H9 (cell line): ENCODE measurements at regions not wholly inside any gene's neighbourhood (a gene's known extent, or its start where the extent isn't known, plus 50 kb on each side); places are given as distances from the start of the nearest gene placed in this dataset.

Source experiments
- DNase-seq: peaks from one replicate; pipeline ENCODE4 v3.0.0-alpha.2; 2017
- H2AFZ ChIP-seq: one replicate; pipeline ENCODE4 v1.6.1; 2013; ENCODE audit warnings: mild to moderate bottlenecking, low read length, control low read depth, moderate library complexity
- H2AK5ac ChIP-seq: 2 replicates; pipeline ENCODE4 v1.6.1; 2013; ENCODE audit warnings: low read length, control low read depth, mixed read lengths; ENCODE audit not compliant: insufficient read length
- H2BK120ac ChIP-seq: one replicate; pipeline ENCODE4 v1.6.1; 2013; ENCODE audit warnings: low read depth, mild to moderate bottlenecking, low read length, control low read depth, inconsistent platforms; ENCODE audit not compliant: poor library complexity, severe bottlenecking
- H2BK12ac ChIP-seq: 2 replicates; pipeline ENCODE4 v1.6.1; 2013; ENCODE audit warnings: low read length, control low read depth, mixed read lengths, low read depth; ENCODE audit not compliant: insufficient read length
- H2BK15ac ChIP-seq: 2 replicates; pipeline ENCODE4 v1.6.1; 2013; ENCODE audit warnings: low read depth, low read length, control low read depth
- H2BK20ac ChIP-seq: one replicate; pipeline ENCODE4 v1.6.1; 2013; ENCODE audit warnings: low read depth, mild to moderate bottlenecking, low read length, control low read depth, inconsistent platforms; ENCODE audit not compliant: poor library complexity, severe bottlenecking
- H2BK5ac ChIP-seq: 2 replicates; pipeline ENCODE4 v1.6.1; 2013; ENCODE audit warnings: low read length, control low read depth, mixed read lengths; ENCODE audit not compliant: insufficient read length
- H3K14ac ChIP-seq: 2 replicates; pipeline ENCODE4 v1.6.1; 2013; ENCODE audit warnings: low read length, control low read depth; ENCODE audit not compliant: insufficient read depth
- H3K18ac ChIP-seq: 2 replicates; pipeline ENCODE4 v1.6.1; 2013; ENCODE audit warnings: low read depth, mild to moderate bottlenecking, mixed read lengths, low read length, control low read depth; ENCODE audit not compliant: insufficient read length
- H3K23ac ChIP-seq: 2 replicates; pipeline ENCODE4 v1.6.1; 2013; ENCODE audit warnings: low read length, control low read depth, mixed read lengths, low read depth; ENCODE audit not compliant: insufficient read length
- H3K23me2 ChIP-seq: 2 replicates; pipeline ENCODE4 v1.6.1; 2013; ENCODE audit warnings: low read depth, mild to moderate bottlenecking, mixed read lengths, low read length, control low read depth; ENCODE audit not compliant: insufficient read length, poor library complexity, severe bottlenecking
- H3K27ac ChIP-seq: 2 replicates; pipeline ENCODE4 v1.5.1; 2013; ENCODE audit warnings: low read length, control low read depth, mixed read lengths, low read depth; ENCODE audit not compliant: insufficient read length
- H3K27me3 ChIP-seq: 2 replicates; pipeline ENCODE4 v1.6.1; 2013; ENCODE audit warnings: low read length, control low read depth, inconsistent platforms; ENCODE audit not compliant: insufficient read depth
- H3K4ac ChIP-seq: 2 replicates; pipeline ENCODE4 v1.6.1; 2013; ENCODE audit warnings: low read depth, mild to moderate bottlenecking, control low read depth, inconsistent platforms, low read length, moderate library complexity
- H3K4me1 ChIP-seq: 2 replicates; pipeline ENCODE4 v1.6.1; 2013; ENCODE audit warnings: low read length, control low read depth, inconsistent platforms; ENCODE audit not compliant: insufficient read depth
- H3K4me2 ChIP-seq: 2 replicates; pipeline ENCODE4 v1.6.1; 2013; ENCODE audit warnings: low read length, control low read depth, mixed read lengths; ENCODE audit not compliant: insufficient read length, insufficient read depth
- H3K56ac ChIP-seq: 2 replicates; pipeline ENCODE4 v1.6.1; 2013; ENCODE audit warnings: low read depth, mild to moderate bottlenecking, mixed read lengths, low read length, control low read depth; ENCODE audit not compliant: insufficient read length
- H3K79me1 ChIP-seq: 2 replicates; pipeline ENCODE4 v1.6.1; 2013; ENCODE audit warnings: low read depth, mild to moderate bottlenecking, moderate library complexity, low read length, control low read depth, inconsistent platforms; ENCODE audit not compliant: insufficient read depth, poor library complexity, severe bottlenecking
- H3K79me2 ChIP-seq: 2 replicates; pipeline ENCODE4 v1.6.1; 2013; ENCODE audit warnings: low read length, control low read depth, inconsistent platforms; ENCODE audit not compliant: insufficient read depth
- H3K9ac ChIP-seq: 2 replicates; pipeline ENCODE4 v1.6.1; 2013; ENCODE audit warnings: low read length, control low read depth, mixed read lengths; ENCODE audit not compliant: insufficient read length; ENCODE audit errors: extremely low read depth
- H3K9me3 ChIP-seq: one replicate; pipeline ENCODE4 v1.6.1; 2013; ENCODE audit warnings: low read depth, low read length, inconsistent platforms; ENCODE audit not compliant: control insufficient read depth
- H3T11ph ChIP-seq: one replicate; pipeline ENCODE4 v1.6.1; 2013; ENCODE audit warnings: mild to moderate bottlenecking, low read length, control low read depth, inconsistent platforms
- H4K20me1 ChIP-seq: one replicate; pipeline ENCODE4 v1.6.1; 2013; ENCODE audit not compliant: control insufficient read depth, insufficient read length, insufficient read depth
- H4K5ac ChIP-seq: 2 replicates; pipeline ENCODE4 v1.6.1; 2013; ENCODE audit warnings: low read depth, mild to moderate bottlenecking, mixed read lengths, low read length, control low read depth; ENCODE audit not compliant: insufficient read length
- H4K8ac ChIP-seq: replicated peaks from 2 replicates; pipeline ENCODE4 v1.6.1; 2013; ENCODE audit warnings: low read length, control low read depth, mixed read lengths, low read depth; ENCODE audit not compliant: insufficient read length
- H4K91ac ChIP-seq: 2 replicates; pipeline ENCODE4 v1.6.1; 2013; ENCODE audit warnings: low read depth, mild to moderate bottlenecking, moderate library complexity, mixed read lengths, low read length, control low read depth; ENCODE audit not compliant: insufficient read length
- H3K27ac Mint-ChIP-seq, 3 experiments: 2 replicates in 2 of 3; 3 replicates in 1 of 3; pipeline ENCODE4 v1.8.0; 2020 to 2021; ENCODE audit warnings: mixed read lengths in 3 of 3, mild to moderate bottlenecking in 1 of 3, moderate library complexity in 1 of 3
- H3K27me3 Mint-ChIP-seq: 2 replicates; pipeline ENCODE4 v1.8.0; 2021; ENCODE audit warnings: low read depth, mild to moderate bottlenecking, moderate library complexity, mixed read lengths
- H3K36me3 Mint-ChIP-seq, 3 experiments: 2 replicates in 2 of 3; 3 replicates in 1 of 3; pipeline ENCODE4 v1.8.0; 2020 to 2021; ENCODE audit warnings: low read depth in 3 of 3, mixed read lengths in 3 of 3; ENCODE audit not compliant: insufficient read depth in 1 of 3
- H3K4me1 Mint-ChIP-seq, 2 experiments: 2 replicates each; pipeline ENCODE4 v1.8.0; 2020; ENCODE audit warnings: mixed read lengths in 2 of 2
- H3K4me3 Mint-ChIP-seq, 2 experiments: 2 replicates in 1 of 2; 3 replicates in 1 of 2; pipeline ENCODE4 v1.8.0; 2020 to 2021; ENCODE audit warnings: mild to moderate bottlenecking in 2 of 2, mixed read lengths in 2 of 2, moderate library complexity in 1 of 2
- H3K9me3 Mint-ChIP-seq, 2 experiments: 2 replicates in 1 of 2; 3 replicates in 1 of 2; pipeline ENCODE4 v1.8.0; 2020; ENCODE audit warnings: mild to moderate bottlenecking in 2 of 2, mixed read lengths in 2 of 2, moderate library complexity in 1 of 2
- CTCF ChIP-seq: fragments of 200-600 bp; sonication (generic); conservative IDR thresholded peaks from 3 replicates; pipeline ENCODE4 v1.8.0; 2021; ENCODE audit warnings: antibody characterized with exemption, mild to moderate bottlenecking
- WGBS: extraction: QIAGEN DNeasy Blood & Tissue Kit; methylation state at CpG from one replicate; pipeline ENCODE4 v1.1.7; 2013; ENCODE audit warnings: missing lambda C conversion rate, low lambda C conversion rate, mixed read lengths; ENCODE audit not compliant: insufficient read length; ENCODE audit errors: extremely low coverage; 5-methylcytosine and 5-hydroxymethylcytosine counted together

GRCh38 chr4:134499074-134499473 lies 297.5 kb upstream of the PABPC4L start:
- H3K27me3 ChIP-seq: no peaks in the 10 kb centered on the region
- H3K4me2 ChIP-seq: no peak overlapping the region
- no peak overlapping the region for H3K27ac Mint-ChIP-seq
- H2BK15ac ChIP-seq: no peak overlapping the region
- H3K4me1 Mint-ChIP-seq: no peaks in the 10 kb centered on the region
- 0 out of 2 replicates have a peak, but pooled peaks cover 1% of the 10 kb centered on the region for H3K27me3 Mint-ChIP-seq
- H3K36me3 Mint-ChIP-seq: peaks cover 7 to 18% (median 7%) of the 10 kb centered on the region in 3 experiments
- WGBS: no CpG with 5 or more reads among the region's 1 CpG
- TF ChIP-seq CTCF: no peak
- H3K27ac ChIP-seq: no peak overlapping the region
- no peak overlapping the region for H2BK12ac ChIP-seq
- H3K9me3 Mint-ChIP-seq: peaks cover 8 to 16% of the 10 kb centered on the region in 2 experiments
- H4K20me1 ChIP-seq: no peaks in the 10 kb centered on the region
- H2BK20ac ChIP-seq: no peak overlapping the region
- H3T11ph ChIP-seq: no peak overlapping the region
- no peaks in the 10 kb centered on the region for H3K23me2 ChIP-seq
- no peak overlapping the region for H3K23ac ChIP-seq
- H3K4me1 ChIP-seq: no peaks in the 10 kb centered on the region
- H3K9me3 ChIP-seq: no peaks in the 10 kb centered on the region
- H3K14ac ChIP-seq: no peak overlapping the region
- no peak overlapping the region for H3K9ac ChIP-seq
- H4K5ac ChIP-seq: no peak overlapping the region
- H4K91ac ChIP-seq: no peak overlapping the region
- H3K4me3 Mint-ChIP-seq: no peak overlapping the region
- H3K79me1 ChIP-seq: no peaks in the 10 kb centered on the region
- no peak overlapping the region for H2BK5ac ChIP-seq
- no peak for DNase-seq
- no peak overlapping the region for H3K4ac ChIP-seq
- no peak overlapping the region for H4K8ac ChIP-seq
- H3K56ac ChIP-seq: no peak overlapping the region
- no peak overlapping the region for H2BK120ac ChIP-seq
- H3K18ac ChIP-seq: no peak overlapping the region
- no peak overlapping the region for H2AK5ac ChIP-seq
- H3K79me2 ChIP-seq: no peaks in the 10 kb centered on the region
- no peak overlapping the region for H2AFZ ChIP-seq
